ENCODE measurements at regions not wholly inside any gene's neighbourhood (a gene's known extent, or its start where the extent isn't known, plus 50 kb on each side); places are given as distances from the start of the nearest gene placed in this dataset.

DNA sequence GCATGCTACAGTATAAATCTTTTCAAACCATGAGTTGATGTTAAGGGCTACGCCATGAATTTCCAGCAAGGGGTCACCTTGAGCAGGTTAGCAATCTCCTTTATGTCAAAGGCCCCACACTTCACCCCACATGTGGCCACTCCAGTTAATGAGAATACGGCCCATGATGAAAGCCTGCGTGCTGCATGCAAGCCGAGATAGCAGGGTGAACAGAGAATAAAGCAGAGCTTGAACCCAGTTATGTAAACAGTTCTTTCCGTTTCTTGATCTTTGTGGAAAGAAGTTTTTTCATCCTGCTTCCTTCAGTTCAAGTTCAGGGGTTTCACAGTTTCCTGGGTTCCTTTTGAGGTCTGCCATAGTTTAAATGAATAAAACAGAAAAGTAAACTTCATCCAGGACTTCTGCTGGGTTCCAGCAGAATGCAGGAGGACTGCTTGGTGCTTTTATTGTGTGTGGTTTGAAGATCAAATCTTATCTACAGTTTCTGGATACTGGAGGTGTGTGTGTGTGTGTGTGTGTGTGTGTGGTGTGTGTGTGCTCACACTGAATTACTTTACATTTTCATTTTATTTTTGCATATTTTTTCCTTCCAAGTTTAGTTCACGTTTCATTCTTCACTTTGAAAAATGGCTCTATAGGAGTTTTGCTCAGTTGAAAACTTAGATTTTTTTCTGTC lies 87.1 kb downstream of the HMHB1 start:
- intact Hi-C loops (cut with micrococcal nuclease; ENCODE audit: unreplicated experiment), result no loop called here
- Histone ChIP-seq H3K27me3 (replicated peaks; ENCODE audit: control insufficient read depth, insufficient read depth, low read length) (no peaks in the 10 kb centered on the region), H3K4me3 (ENCODE audit: low read depth, low read length) (no peak overlapping the region), H3K36me3 (ENCODE audit: control insufficient read depth, insufficient read depth, low read length) (no peaks in the 10 kb centered on the region), H3K4me1 (no peaks in the 10 kb centered on the region), H3K9me3 (no peaks in the 10 kb centered on the region)
- H3K27me3 Mint-ChIP-seq (ENCODE audit: insufficient read depth, unreplicated experiment), result peaks cover 7% of the 10 kb centered on the region
- TF ChIP-seq, protein P1, sequence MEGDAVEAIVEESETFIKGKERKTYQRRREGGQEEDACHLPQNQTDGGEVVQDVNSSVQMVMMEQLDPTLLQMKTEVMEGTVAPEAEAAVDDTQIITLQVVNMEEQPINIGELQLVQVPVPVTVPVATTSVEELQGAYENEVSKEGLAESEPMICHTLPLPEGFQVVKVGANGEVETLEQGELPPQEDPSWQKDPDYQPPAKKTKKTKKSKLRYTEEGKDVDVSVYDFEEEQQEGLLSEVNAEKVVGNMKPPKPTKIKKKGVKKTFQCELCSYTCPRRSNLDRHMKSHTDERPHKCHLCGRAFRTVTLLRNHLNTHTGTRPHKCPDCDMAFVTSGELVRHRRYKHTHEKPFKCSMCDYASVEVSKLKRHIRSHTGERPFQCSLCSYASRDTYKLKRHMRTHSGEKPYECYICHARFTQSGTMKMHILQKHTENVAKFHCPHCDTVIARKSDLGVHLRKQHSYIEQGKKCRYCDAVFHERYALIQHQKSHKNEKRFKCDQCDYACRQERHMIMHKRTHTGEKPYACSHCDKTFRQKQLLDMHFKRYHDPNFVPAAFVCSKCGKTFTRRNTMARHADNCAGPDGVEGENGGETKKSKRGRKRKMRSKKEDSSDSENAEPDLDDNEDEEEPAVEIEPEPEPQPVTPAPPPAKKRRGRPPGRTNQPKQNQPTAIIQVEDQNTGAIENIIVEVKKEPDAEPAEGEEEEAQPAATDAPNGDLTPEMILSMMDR (IDR thresholded peaks at IDR 0.05; ENCODE audit: insufficient read depth in 1 of 2, low read depth in 1 of 2, low read length in 1 of 2, severe bottlenecking in 1 of 2, unreplicated experiment in 1 of 2), result no peak
- no peaks in the 10 kb centered on the region for H3K9me3 Mint-ChIP-seq (ENCODE audit: unreplicated experiment)
- H3K36me3 Mint-ChIP-seq (ENCODE audit: insufficient read depth, unreplicated experiment), result no peaks in the 10 kb centered on the region
- DNase-seq, result no peak
- ChIA-PET CTCF (no interaction called here), POLR2A (no interaction called here)
- H3K27ac Mint-ChIP-seq (ENCODE audit: unreplicated experiment), result no peak overlapping the region
- BruUV-seq (replicated peaks), result no TSS peak
- no peak overlapping the region for H3K4me3 Mint-ChIP-seq (ENCODE audit: unreplicated experiment)
- peaks cover 7% of the 10 kb centered on the region for H3K4me1 Mint-ChIP-seq (ENCODE audit: low read depth, unreplicated experiment)

DNA sequence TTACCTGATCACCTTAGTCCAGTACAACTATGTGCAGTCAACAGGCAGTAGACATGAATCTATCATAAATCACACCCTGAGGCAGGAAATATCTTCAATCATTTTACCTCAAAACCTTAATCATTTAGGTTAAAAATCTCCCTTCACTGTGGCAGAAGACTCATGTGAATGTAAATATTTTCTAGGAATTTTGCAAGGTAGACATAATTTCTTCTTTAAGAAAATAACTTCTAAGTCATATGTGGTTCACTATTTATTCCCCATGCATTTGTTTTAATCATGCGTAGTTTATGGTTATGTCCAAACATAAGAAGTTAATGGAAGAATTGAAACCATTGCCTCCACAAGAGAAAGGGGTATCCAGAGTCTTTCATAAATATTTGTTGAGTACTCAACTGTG lies 97.0 kb downstream of the HMHB1 start:
- no peaks in the 10 kb centered on the region for H3K4me1 Mint-ChIP-seq (ENCODE audit: low read depth, unreplicated experiment)
- H3K36me3 ChIP-seq (ENCODE audit: control insufficient read depth, insufficient read depth, low read length), result no peaks in the 10 kb centered on the region
- BruUV-seq (replicated peaks), result no TSS peak
- H3K36me3 Mint-ChIP-seq (ENCODE audit: insufficient read depth, unreplicated experiment), result no peaks in the 10 kb centered on the region
- no peak overlapping the region for H3K4me3 Mint-ChIP-seq (ENCODE audit: unreplicated experiment)
- H3K9me3 Mint-ChIP-seq (ENCODE audit: unreplicated experiment), result no peaks in the 10 kb centered on the region
- H3K27me3 ChIP-seq (replicated peaks; ENCODE audit: control insufficient read depth, insufficient read depth, low read length), result no peaks in the 10 kb centered on the region
- H3K4me3 ChIP-seq (ENCODE audit: low read depth, low read length), result no peak overlapping the region
- TF ChIP-seq, protein P1 (IDR thresholded peaks at IDR 0.05; ENCODE audit: insufficient read depth in 1 of 2, low read depth in 1 of 2, low read length in 1 of 2, severe bottlenecking in 1 of 2, unreplicated experiment in 1 of 2), result no peak
- no peaks in the 10 kb centered on the region for H3K9me3 ChIP-seq
- H3K4me1 ChIP-seq, result no peaks in the 10 kb centered on the region
- H3K27me3 Mint-ChIP-seq (ENCODE audit: insufficient read depth, unreplicated experiment), result peaks cover 4% of the 10 kb centered on the region
- ChIA-PET POLR2A (no interaction called here), CTCF (no interaction called here)
- H3K27ac Mint-ChIP-seq (ENCODE audit: unreplicated experiment), result no peak overlapping the region
- no peak for DNase-seq
- intact Hi-C loops (cut with micrococcal nuclease; ENCODE audit: unreplicated experiment), result no loop called here

GRCh38 chr5:143913008-143913752 lies 101.2 kb downstream of the HMHB1 start:
- Histone ChIP-seq H3K4me1 (no peaks in the 10 kb centered on the region), H3K4me3 (ENCODE audit: low read depth, low read length) (no peak overlapping the region), H3K9me3 (no peaks in the 10 kb centered on the region), H3K27me3 (replicated peaks; ENCODE audit: control insufficient read depth, insufficient read depth, low read length) (no peaks in the 10 kb centered on the region), H3K36me3 (ENCODE audit: control insufficient read depth, insufficient read depth, low read length) (no peaks in the 10 kb centered on the region)
- BruUV-seq (replicated peaks), result no TSS peak
- Mint-ChIP-seq H3K4me3 (ENCODE audit: unreplicated experiment) (no peak overlapping the region), H3K9me3 (ENCODE audit: unreplicated experiment) (no peaks in the 10 kb centered on the region), H3K4me1 (ENCODE audit: low read depth, unreplicated experiment) (no peaks in the 10 kb centered on the region), H3K27ac (ENCODE audit: unreplicated experiment) (no peak overlapping the region), H3K36me3 (ENCODE audit: insufficient read depth, unreplicated experiment) (no peaks in the 10 kb centered on the region), H3K27me3 (ENCODE audit: insufficient read depth, unreplicated experiment) (peaks cover 9% of the 10 kb centered on the region)
- POLR2A ChIA-PET, result no interaction called here
- intact Hi-C loops (cut with micrococcal nuclease; ENCODE audit: unreplicated experiment), result no loop called here
- CTCF ChIA-PET, result no interaction called here
- DNase-seq, result no peak
- TF ChIP-seq, protein P1 (IDR thresholded peaks at IDR 0.05; ENCODE audit: insufficient read depth in 1 of 2, low read depth in 1 of 2, low read length in 1 of 2, severe bottlenecking in 1 of 2, unreplicated experiment in 1 of 2), result no peak

Data from Caco-2 (cell line).